NT2/D1 (cell line): ENCODE measurements at regions not wholly inside any gene's neighbourhood (a gene's known extent, or its start where the extent isn't known, plus 50 kb on each side); places are given as distances from the start of the nearest gene placed in this dataset.

ENCODE experiments used
- DNase-seq: peaks from one replicate; pipeline ENCODE4 v3.0.0-alpha.2; 2011; ENCODE audit warnings: low read depth, low spot score
- H3K27me3 ChIP-seq: 2 replicates; pipeline ENCODE4 v1.6.0; 2011; ENCODE audit warnings: mild to moderate bottlenecking; ENCODE audit not compliant: insufficient read length, insufficient read depth
- H3K36me3 ChIP-seq: 2 replicates; pipeline ENCODE4 v1.6.1; 2011; ENCODE audit warnings: mild to moderate bottlenecking, low read length, mixed read lengths; ENCODE audit not compliant: insufficient read depth, insufficient read length
- H3K4me1 ChIP-seq: 2 replicates; pipeline ENCODE4 v1.5.1; 2011; ENCODE audit not compliant: insufficient read depth, insufficient read length
- H3K4me3 ChIP-seq: 2 replicates; pipeline ENCODE4 v1.5.1; 2011; ENCODE audit warnings: low read depth; ENCODE audit not compliant: insufficient read length
- H3K9ac ChIP-seq: 2 replicates; pipeline ENCODE4 v1.6.0; 2011; ENCODE audit warnings: low read depth; ENCODE audit not compliant: insufficient read length
- H3K9me3 ChIP-seq: 2 replicates; pipeline ENCODE4 v1.5.1; 2011; ENCODE audit warnings: mild to moderate bottlenecking, low read length; ENCODE audit not compliant: insufficient read depth
- SUZ12 ChIP-seq: IDR thresholded peaks from 2 replicates; pipeline ENCODE4 v1.6.1; 2011; ENCODE audit not compliant: insufficient read length, insufficient read depth; ENCODE audit errors: extremely low read depth
- YY1 ChIP-seq: IDR thresholded peaks from 2 replicates; pipeline ENCODE4 v1.6.1; 2011; ENCODE audit not compliant: insufficient read length, insufficient read depth
- ZNF274 ChIP-seq: IDR thresholded peaks from 2 replicates; pipeline ENCODE4 v1.6.1; 2011; ENCODE audit warnings: mild to moderate bottlenecking, low read depth, low read length

DNA sequence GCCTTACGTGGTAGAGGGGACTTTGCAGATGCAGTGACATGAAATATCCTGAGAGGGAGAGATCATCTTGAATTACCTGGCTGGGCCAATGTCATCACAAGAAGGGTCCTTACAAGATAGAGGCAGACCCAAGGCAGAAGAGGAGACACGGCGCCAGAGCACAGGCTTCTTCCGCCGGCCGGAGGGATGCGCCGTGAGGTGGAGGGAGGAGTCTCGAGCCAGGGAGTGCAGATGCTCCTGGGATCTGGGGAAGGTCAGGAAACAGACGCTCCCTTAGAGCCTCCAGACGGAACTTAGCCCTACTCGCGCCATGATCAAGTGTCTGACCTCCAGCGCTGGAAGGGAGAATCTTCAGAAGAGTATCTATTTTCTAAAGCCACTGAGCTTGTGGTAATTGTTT, 304.8 kb downstream of the GLRX3 start:
- Histone ChIP-seq H3K36me3 (no peaks in the 10 kb centered on the region), H3K27me3 (no peaks in the 10 kb centered on the region), H3K4me3 (no peak overlapping the region), H3K4me1 (no peaks in the 10 kb centered on the region), H3K9ac (no peak overlapping the region), H3K9me3 (no peaks in the 10 kb centered on the region)
- TF ChIP-seq SUZ12 (no peak), YY1 (no peak), ZNF274 (no peak)
- no peak for DNase-seq

GRCh38 chr10:130443066-130443465, 306.9 kb downstream of the GLRX3 start:
- no peak for TF ChIP-seq ZNF274
- no peak for TF ChIP-seq YY1
- no peak for TF ChIP-seq SUZ12
- no peaks in the 10 kb centered on the region for H3K27me3 ChIP-seq
- no peaks in the 10 kb centered on the region for H3K4me1 ChIP-seq
- H3K9ac ChIP-seq: no peak overlapping the region
- DNase-seq: no peak
- H3K4me3 ChIP-seq: no peak overlapping the region
- H3K9me3 ChIP-seq: no peaks in the 10 kb centered on the region
- H3K36me3 ChIP-seq: no peaks in the 10 kb centered on the region

- no peaks in the 10 kb centered on the region for H3K27me3 ChIP-seq
- TF ChIP-seq ZNF274: no peak
- no peak for TF ChIP-seq SUZ12
- no peak for TF ChIP-seq YY1
- no peaks in the 10 kb centered on the region for H3K4me1 ChIP-seq
- H3K36me3 ChIP-seq: no peaks in the 10 kb centered on the region
- no peak for DNase-seq
- no peak overlapping the region for H3K9ac ChIP-seq
- H3K9me3 ChIP-seq: no peaks in the 10 kb centered on the region
- H3K4me3 ChIP-seq: no peak overlapping the region
These were observed 317.0 kb downstream of the GLRX3 start for GRCh38 chr10:130453036-130453720.

- Histone ChIP-seq H3K4me1 (no peaks in the 10 kb centered on the region), H3K36me3 (no peaks in the 10 kb centered on the region), H3K9me3 (no peaks in the 10 kb centered on the region), H3K9ac (no peak overlapping the region), H3K4me3 (no peak overlapping the region), H3K27me3 (no peaks in the 10 kb centered on the region)
- no peak for DNase-seq
- no peak for TF ChIP-seq YY1
- TF ChIP-seq ZNF274: no peak
- TF ChIP-seq SUZ12: no peak
These were observed 317.7 kb downstream of the GLRX3 start for GRCh38 chr10:130453721-130454542.

DNA sequence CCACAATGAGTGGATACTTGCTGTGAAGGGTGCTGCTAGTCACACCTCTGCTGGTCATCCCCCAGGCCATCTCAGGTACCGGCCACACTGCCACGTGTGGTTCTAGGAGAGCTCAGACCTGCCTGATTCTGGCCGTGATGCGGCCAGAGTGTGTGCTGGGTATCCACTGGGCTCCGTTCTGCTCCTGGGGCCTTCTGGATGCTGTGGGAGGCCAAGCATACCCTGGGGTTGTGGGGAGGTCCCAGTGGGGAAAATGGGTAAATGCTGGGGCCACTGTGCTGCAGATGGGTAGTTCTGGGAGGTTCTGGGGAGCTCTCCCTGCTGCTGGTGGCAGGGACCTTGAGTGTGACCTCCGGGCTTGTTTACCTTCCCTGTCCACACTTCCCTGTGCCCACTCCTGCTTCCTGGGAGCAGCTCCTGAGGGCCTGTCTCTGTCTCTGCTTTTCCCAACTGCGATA, 318.4 kb downstream of the GLRX3 start:
- Histone ChIP-seq H3K36me3 (no peaks in the 10 kb centered on the region), H3K4me1 (no peaks in the 10 kb centered on the region), H3K9me3 (no peaks in the 10 kb centered on the region), H3K9ac (no peak overlapping the region), H3K27me3 (no peaks in the 10 kb centered on the region), H3K4me3 (no peak overlapping the region)
- no peak for DNase-seq
- TF ChIP-seq YY1 (no peak), ZNF274 (no peak), SUZ12 (no peak)

DNA sequence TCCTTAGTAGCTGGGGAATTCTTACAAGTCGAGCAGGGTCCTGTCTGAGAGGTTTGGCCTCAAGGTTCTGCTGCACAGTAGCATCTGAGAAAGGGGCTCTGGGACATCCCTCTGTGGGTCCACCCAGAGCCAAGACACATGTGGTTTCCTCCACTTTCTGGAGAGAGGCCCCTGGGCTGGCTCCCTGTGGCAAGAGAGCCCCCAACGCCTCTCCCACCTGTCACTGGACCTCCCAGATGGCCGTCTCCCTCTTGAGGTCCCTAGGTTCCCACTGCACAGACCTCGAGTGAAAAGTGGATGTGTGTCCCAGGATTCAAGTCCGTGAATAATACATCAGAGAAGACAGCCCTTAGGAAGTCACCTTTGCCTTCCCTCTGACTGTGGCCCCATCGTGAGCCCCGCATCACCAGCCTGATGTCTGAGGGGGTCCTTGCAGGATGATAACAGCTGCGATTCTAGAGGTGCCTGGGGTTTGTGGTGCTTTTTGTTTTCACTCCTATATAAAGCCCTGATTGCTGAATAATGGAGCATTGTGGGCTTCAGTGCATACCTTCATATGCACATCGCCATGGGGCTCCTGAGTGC, 319.0 kb downstream of the GLRX3 start:
- no peak for DNase-seq
- H3K9ac ChIP-seq: no peak overlapping the region
- no peaks in the 10 kb centered on the region for H3K27me3 ChIP-seq
- no peaks in the 10 kb centered on the region for H3K4me1 ChIP-seq
- no peak for TF ChIP-seq YY1
- TF ChIP-seq ZNF274: no peak
- no peak for TF ChIP-seq SUZ12
- no peaks in the 10 kb centered on the region for H3K36me3 ChIP-seq
- H3K4me3 ChIP-seq: no peak overlapping the region
- no peaks in the 10 kb centered on the region for H3K9me3 ChIP-seq

DNA sequence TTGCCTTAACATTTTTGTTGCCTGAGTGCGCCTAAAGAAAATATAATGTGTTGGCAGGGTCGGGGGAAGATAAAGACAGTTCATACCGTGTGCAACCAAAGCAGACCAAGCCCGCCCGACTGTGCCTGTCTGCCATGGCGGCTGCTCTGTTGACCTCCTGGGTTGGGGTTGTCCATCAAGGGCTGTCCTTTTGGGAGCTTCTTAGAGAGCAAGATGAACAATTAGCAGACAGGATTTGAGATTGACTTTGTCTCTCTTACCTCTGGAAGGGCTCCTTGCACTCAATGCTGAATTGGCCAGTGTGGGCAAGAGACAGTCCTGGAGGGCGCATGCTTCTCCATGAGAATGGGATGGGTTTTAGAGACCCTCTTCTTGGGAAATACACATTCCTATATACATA, 319.6 kb downstream of the GLRX3 start:
- Histone ChIP-seq H3K36me3 (no peaks in the 10 kb centered on the region), H3K4me3 (no peak overlapping the region), H3K4me1 (no peaks in the 10 kb centered on the region), H3K9ac (no peak overlapping the region), H3K9me3 (no peaks in the 10 kb centered on the region), H3K27me3 (no peaks in the 10 kb centered on the region)
- TF ChIP-seq SUZ12 (no peak), YY1 (no peak), ZNF274 (no peak)
- no peak for DNase-seq

GRCh38 chr10:130456616-130457015, 320.4 kb downstream of the GLRX3 start:
- TF ChIP-seq SUZ12: no peak
- no peak for TF ChIP-seq ZNF274
- no peak for TF ChIP-seq YY1
- H3K9ac ChIP-seq: no peak overlapping the region

More at GRCh38 chr10:130456616-130457015, 320.4 kb downstream of the GLRX3 start:
- no peaks in the 10 kb centered on the region for H3K27me3 ChIP-seq
- H3K4me1 ChIP-seq: no peaks in the 10 kb centered on the region
- H3K9me3 ChIP-seq: no peaks in the 10 kb centered on the region
- no peak overlapping the region for H3K4me3 ChIP-seq
- no peak for DNase-seq
- H3K36me3 ChIP-seq: no peaks in the 10 kb centered on the region
